GM10266 (cell line): ENCODE measurements at regions not wholly inside any gene's neighbourhood (a gene's known extent, or its start where the extent isn't known, plus 50 kb on each side); places are given as distances from the start of the nearest gene placed in this dataset.

Source experiments
- DNase-seq: peaks from one replicate; pipeline ENCODE4 v3.0.0; 2012; ENCODE audit errors: extremely low spot score
- TF ChIP-seq, protein P1 (sequence below): IDR thresholded peaks from 2 replicates; pipeline ENCODE4 v1.5.1; 2012; ENCODE audit warnings: mild to moderate bottlenecking, low read depth; ENCODE audit not compliant: control insufficient read depth, insufficient read depth; ENCODE audit errors: missing control alignments

DNA sequence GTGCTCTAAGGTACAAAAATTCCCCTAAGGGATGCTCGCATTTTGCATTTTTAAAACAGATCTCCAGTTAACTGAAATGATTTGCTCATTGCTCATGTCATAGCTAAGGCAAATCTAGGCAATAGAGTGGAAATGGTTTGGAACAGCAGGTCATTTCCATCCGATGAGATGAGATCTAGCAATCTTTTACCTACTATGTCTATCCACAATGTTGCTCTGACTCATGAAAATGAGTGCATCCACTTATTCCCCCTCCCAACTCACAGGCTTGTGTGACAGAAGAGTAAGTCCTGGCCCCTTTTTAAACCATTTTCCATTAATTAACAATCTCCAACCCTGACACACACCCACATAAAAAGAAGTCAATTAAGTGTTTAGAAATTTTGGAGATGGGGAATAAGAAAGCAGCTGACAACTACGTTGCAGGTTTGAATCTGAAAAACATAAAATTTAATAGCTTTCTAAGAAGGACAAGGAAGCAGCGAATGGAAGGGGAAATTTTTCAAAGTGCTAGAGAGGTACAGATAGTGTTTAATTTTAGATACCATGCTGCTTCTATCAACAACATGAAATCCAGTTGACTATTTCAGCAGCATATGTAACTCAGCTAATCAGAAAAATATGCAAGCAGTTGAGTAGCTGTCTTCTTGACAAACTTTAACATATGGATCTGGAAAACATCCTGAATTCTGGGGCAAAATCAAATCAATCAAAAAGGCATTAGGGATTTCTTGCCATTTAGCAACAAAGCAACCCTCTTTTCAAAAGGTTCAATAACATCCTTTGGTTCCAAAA is 112.0 kb downstream of the TMCO5A start:
- TF ChIP-seq, protein P1, sequence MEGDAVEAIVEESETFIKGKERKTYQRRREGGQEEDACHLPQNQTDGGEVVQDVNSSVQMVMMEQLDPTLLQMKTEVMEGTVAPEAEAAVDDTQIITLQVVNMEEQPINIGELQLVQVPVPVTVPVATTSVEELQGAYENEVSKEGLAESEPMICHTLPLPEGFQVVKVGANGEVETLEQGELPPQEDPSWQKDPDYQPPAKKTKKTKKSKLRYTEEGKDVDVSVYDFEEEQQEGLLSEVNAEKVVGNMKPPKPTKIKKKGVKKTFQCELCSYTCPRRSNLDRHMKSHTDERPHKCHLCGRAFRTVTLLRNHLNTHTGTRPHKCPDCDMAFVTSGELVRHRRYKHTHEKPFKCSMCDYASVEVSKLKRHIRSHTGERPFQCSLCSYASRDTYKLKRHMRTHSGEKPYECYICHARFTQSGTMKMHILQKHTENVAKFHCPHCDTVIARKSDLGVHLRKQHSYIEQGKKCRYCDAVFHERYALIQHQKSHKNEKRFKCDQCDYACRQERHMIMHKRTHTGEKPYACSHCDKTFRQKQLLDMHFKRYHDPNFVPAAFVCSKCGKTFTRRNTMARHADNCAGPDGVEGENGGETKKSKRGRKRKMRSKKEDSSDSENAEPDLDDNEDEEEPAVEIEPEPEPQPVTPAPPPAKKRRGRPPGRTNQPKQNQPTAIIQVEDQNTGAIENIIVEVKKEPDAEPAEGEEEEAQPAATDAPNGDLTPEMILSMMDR = no peak
- no peak for DNase-seq

DNA sequence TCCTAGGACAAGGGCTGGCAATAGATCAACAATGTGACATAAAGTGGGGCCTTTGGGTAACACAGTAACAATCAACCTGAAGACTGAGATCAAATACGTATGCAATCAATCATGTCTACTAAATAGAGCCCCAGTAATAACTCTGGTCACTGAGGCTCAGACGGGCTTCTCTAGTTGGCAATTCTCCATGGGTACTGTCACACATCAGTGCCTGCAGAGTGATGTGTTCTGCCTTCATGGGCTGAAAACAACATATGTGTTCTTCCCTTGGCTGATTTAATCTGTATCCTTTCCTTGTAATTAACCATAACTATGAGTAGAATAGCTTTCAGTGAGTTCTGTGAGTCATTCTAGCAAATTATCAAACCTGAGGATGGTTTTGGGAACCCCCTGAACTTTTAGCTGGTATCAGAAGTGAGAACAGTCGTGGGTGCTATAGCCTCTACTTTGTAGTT is 113.6 kb downstream of the TMCO5A start:
- TF ChIP-seq, protein P1 = no peak
- no peak for DNase-seq

DNA sequence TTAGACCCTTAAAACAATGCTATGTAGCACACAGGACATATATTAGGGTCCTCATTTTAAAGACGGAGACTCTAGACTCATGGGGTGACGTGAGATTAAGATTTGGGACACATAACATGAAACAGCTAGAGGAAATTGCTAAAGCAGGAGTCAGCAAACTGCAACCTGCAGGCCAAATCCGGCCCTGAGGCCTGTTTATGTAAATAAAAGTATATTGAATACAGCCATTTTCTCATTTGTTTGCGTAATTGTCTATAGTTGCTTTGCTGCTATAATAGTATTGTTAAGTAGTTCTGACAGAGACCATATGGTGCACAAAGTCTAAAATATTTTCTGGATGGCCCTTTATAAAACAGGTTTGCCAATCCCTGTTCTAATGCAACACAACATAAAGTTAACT is 115.5 kb downstream of the TMCO5A start:
- TF ChIP-seq, protein P1 = no peak
- no peak for DNase-seq

DNA sequence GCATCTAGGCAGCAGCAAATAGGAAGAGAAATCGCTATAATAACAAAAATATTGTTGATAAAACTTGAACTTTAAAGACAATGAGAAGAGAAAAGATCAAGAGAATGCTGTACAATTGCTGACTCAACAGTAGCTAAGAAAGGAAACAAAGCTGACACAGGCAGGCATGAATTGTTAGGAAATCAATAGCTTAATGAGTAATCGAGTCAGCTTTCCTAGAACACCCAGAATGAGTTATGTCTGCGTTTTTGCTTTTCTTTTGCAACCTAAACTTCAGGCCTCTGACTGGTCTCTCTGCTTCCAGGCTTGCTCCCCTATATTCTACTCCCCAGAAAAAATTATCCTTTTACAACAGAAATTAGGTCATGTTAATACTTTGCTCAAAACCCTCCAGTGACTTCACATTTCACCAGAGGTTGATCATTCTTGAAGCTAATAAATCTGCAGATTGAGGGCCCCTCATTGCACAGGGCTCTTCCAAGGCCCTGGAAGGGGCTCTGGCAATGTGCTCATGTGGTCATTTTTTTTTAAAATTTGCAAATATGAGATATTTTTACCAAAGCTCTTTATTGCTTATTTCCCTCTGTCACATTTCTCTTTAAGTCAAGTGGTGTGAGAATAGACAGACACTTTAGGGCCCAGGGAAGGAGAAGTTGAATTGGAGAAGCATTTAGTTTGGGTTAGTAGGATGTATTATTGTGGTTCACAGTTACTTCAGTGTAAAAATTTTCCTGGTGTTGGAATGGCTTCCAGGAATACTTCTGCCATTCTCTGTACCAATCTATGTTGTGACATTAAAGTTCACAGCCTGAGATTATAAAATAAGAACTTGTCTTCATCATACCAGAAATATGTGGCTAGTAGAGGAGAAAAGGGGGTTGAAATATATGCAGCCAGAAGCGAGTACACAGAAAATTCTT is 116.3 kb downstream of the TMCO5A start:
- DNase-seq = no peak
- TF ChIP-seq, protein P1 = no peak

DNA sequence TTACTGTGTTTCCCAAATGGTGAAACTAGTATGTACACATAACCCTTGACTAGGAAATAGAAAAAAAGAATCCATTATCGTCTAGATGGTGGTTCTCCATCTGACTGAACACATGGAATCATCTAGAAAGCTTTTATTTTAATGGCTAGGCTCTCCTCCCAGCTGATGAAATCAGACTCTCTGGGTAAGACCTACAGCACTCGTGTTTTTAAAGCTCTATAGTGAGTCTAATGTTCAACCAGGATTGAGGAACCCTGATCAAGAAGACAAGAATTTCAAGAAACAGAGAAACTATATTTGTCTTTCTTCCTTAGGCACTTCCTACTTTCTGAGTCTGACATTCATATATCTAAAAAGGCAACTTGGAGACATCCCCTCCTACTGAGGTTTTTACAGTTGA is 118.8 kb downstream of the TMCO5A start:
- no peak for DNase-seq
- TF ChIP-seq, protein P1 = no peak

DNA sequence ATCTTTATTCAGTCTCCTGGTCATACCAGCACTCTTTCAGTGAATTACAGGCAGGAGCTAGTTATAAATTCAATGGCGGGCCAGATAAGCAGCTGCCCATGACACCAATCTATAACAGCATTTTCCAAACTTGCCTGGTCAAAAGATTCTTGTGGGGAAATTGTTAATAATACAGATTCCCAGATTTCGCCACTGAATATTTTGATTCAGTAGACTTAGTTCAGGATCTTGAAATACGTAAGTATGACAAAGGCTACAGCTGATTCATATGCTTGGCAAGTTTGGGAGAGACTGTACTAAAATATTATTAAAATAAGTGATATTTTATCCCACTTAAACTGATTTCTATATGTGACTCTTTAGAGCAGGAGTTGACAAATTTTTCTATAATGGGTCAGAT is 119.3 kb downstream of the TMCO5A start:
- TF ChIP-seq, protein P1 = no peak
- no peak for DNase-seq

DNA sequence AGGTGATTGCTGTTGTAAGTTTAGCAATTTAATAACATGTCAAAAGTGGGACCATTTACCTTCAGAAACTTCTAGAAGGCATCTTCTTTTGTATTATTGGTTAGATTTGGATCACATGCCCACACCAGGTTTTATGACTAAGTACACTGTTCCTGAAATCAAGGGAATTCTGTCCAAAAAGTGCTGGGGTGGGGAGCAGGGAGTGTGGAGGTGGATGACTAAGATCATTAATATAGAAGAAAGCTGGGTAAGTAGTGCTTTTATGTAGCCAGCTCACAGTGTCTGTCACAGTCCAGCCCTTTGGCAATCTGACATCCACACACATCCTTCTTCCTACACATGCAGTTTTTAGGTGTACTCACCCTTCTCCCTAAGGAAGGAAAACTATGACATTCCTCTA is 120.0 kb downstream of the TMCO5A start:
- TF ChIP-seq, protein P1 = no peak
- DNase-seq = no peak
